ENCODE measurements at regions not wholly inside any gene's neighbourhood (a gene's known extent, or its start where the extent isn't known, plus 50 kb on each side); places are given as distances from the start of the nearest gene placed in this dataset.

DNA sequence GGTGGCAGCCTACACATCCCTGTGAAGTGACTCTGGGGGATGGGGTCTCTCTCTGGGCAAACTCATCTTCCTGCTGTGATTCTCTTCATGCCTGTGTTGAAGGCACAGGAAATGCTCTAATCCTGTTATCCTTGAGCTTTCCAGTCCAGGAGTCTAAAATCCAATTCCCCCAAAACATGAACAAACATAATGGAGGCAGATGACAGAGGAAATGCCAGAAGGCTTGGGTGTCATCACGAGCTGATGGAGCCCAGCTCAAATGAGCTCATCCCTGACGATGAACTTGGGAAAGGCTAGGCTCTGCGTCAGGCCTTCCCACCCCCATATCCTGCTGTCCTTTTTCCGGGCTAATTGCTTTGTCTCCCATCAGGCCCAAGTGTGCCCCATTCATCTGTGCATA, 165.9 kb upstream of the PODXL start:
- H3K4me1 ChIP-seq (ENCODE audit: control insufficient read depth, insufficient read depth, low read length): no peaks in the 10 kb centered on the region
- no peak overlapping the region for H3K27ac ChIP-seq (ENCODE audit: low read length)
- no peaks in the 10 kb centered on the region for H3K27me3 ChIP-seq (ENCODE audit: control insufficient read depth, insufficient read depth)
- DNase-seq (no peak), ATAC-seq (no peak)
- H3K9me3 ChIP-seq (ENCODE audit: control insufficient read depth, low read length): no peaks in the 10 kb centered on the region
- H3K4me3 ChIP-seq (ENCODE audit: low read length): no peak overlapping the region
- intact Hi-C loops (cut with DNase I): no loop called here
- 50% methylated on average over 4 of the region's 4 CpGs for WGBS

DNA sequence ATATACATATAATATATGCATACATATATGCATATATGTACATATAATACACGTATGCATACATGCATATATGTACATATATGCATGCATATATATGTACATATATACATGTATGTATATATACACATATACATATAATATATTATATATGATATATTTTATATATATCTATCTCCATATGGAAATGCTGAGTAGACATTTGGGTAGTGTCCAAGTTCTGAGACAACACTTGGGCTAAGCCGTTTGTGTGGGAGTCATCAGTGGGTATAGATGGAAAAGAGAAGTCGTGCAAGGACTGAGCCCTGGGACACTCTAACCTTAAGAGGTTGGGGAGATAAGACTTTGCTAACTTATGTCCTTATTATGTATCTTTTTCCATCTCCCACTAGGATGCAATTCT, 165.2 kb upstream of the PODXL start:
- Histone ChIP-seq H3K4me1 (ENCODE audit: control insufficient read depth, insufficient read depth, low read length) (no peaks in the 10 kb centered on the region), H3K4me3 (ENCODE audit: low read length) (no peak overlapping the region), H3K9me3 (ENCODE audit: control insufficient read depth, low read length) (no peaks in the 10 kb centered on the region), H3K27me3 (ENCODE audit: control insufficient read depth, insufficient read depth) (no peaks in the 10 kb centered on the region), H3K27ac (ENCODE audit: low read length) (no peak overlapping the region)
- no peak for DNase-seq
- intact Hi-C loops (cut with DNase I): no loop called here
- ATAC-seq: no peak
- WGBS: 52% methylated on average over 3 of the region's 3 CpGs

DNA sequence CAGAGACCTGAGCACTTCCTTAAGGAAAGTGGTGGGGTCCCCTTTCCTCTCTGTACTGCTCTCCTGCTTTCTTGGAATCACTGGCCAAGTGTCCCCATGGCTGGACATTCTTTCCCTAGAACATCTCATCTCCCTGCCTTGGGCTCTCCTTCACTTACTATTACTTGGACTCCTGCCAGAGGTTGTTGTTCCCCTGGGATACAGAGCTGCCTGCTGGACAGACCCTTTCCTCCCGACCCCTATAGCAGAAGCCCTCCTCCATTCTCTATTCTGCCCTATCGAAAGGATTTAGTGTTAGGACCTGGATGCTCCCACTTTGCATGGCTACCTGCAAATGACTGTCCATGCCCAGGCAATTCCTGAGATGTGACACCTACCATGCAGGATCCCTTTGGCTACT, 164.3 kb upstream of the PODXL start:
- 68% methylated on average over 2 of the region's 2 CpGs for WGBS
- no peaks in the 10 kb centered on the region for H3K4me1 ChIP-seq (ENCODE audit: control insufficient read depth, insufficient read depth, low read length)
- intact Hi-C loops (cut with DNase I): no loop called here
- ATAC-seq: no peak
- no peak overlapping the region for H3K27ac ChIP-seq (ENCODE audit: low read length)
- no peak overlapping the region for H3K4me3 ChIP-seq (ENCODE audit: low read length)
- no peaks in the 10 kb centered on the region for H3K27me3 ChIP-seq (ENCODE audit: control insufficient read depth, insufficient read depth)
- H3K9me3 ChIP-seq (ENCODE audit: control insufficient read depth, low read length): no peaks in the 10 kb centered on the region
- DNase-seq: no peak

DNA sequence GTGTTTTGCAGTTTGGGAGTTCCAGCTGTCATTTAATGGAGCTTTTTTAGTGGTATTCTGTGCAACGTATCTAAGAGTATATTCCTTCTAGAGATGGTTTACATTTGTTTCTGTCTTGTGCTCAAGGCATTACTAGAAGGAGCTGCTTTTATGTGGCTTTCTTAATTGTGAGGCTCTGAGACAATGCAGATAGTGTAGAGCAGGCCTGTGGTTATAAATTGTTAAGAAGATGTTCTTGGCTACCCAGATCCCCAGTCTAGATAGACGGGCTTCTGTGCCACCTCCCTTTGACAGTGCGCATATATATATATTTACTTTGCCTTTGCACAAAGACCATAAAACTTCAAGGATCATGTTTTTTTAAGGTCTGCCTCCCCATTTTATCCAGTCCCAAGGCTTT, 160.8 kb upstream of the PODXL start:
- WGBS: 81% methylated on average over 3 of the region's 3 CpGs
- no peak overlapping the region for H3K27ac ChIP-seq (ENCODE audit: low read length)
- no peak overlapping the region for H3K4me3 ChIP-seq (ENCODE audit: low read length)
- no peaks in the 10 kb centered on the region for H3K9me3 ChIP-seq (ENCODE audit: control insufficient read depth, low read length)
- H3K4me1 ChIP-seq (ENCODE audit: control insufficient read depth, insufficient read depth, low read length): no peaks in the 10 kb centered on the region
- no peak for ATAC-seq
- intact Hi-C loops (cut with DNase I): no loop called here
- H3K27me3 ChIP-seq (ENCODE audit: control insufficient read depth, insufficient read depth): no peaks in the 10 kb centered on the region
- no peak for DNase-seq

DNA sequence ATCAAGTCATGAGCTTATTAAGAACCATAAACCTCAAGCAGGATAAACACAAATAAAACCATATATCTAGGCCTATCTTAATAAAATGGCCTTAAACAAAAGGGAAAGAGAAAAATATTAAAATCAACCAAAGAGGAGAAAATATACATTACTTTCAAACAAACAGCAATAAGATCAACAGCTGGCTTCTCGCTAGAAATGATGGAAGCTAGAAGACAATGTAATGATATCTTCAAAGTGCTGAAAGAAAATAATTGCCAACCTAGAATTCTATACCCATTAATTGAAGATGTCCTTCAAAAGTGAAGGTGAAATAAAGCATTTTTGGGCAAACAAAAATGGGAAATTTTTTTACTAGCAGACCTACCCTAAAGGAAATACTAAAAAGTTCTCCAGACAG, 142.9 kb upstream of the PODXL start:
- Histone ChIP-seq H3K4me1 (ENCODE audit: control insufficient read depth, insufficient read depth, low read length) (no peaks in the 10 kb centered on the region), H3K27ac (ENCODE audit: low read length) (no peak overlapping the region), H3K4me3 (ENCODE audit: low read length) (no peak overlapping the region), H3K27me3 (ENCODE audit: control insufficient read depth, insufficient read depth) (no peaks in the 10 kb centered on the region), H3K9me3 (ENCODE audit: control insufficient read depth, low read length) (no peaks in the 10 kb centered on the region)
- WGBS: 97% methylated on average over 1 of the region's 1 CpG
- ATAC-seq: no peak
- intact Hi-C loops (cut with DNase I): no loop called here
- no peak for DNase-seq

DNA sequence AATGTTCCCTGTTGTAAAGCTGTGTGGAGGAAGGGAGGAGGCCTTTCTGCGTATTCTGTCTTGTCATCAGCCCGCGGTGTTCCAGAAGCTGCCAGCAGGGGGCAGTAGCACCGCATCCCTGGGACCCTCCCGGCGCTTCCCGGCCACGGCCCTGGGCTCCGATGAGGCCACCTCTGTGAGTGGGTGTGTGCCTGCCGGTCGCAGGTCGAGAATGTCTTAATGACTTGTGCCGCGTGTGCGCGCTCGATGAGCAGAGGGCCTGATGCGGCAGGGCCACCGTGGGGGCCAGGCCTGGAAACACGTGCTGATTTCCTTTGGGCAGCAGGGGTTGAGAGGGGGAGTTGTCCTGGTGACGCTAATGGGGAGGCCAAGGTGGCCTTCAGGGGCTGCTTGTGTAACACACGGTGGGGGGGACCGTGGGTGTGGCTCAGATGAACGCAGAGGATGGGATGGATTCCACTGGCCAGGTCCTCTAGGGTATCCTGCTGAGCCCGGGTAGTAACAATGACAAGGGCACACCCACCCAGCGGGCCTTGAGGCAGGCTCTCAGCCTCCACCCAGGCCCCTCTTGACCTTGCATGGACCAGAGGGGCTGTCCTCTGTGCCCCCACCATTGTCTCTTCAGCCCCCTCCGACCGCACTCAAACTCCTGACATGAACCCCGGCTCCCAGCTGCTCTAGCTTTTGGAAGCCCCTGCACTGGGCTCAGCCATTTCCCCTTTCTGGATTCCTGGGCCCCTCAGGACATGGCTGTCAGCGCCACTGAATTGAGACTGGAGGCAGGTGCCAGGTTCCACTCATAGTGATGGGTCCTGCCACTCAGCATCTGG, 135.9 kb upstream of the PODXL start:
- intact Hi-C loops (cut with DNase I): no loop called here
- Histone ChIP-seq H3K4me3 (ENCODE audit: low read length) (no peak overlapping the region), H3K27ac (ENCODE audit: low read length) (no peak overlapping the region), H3K27me3 (ENCODE audit: control insufficient read depth, insufficient read depth) (no peaks in the 10 kb centered on the region), H3K4me1 (ENCODE audit: control insufficient read depth, insufficient read depth, low read length) (no peaks in the 10 kb centered on the region), H3K9me3 (ENCODE audit: control insufficient read depth, low read length) (no peaks in the 10 kb centered on the region)
- ATAC-seq: peak; percentile 62 to 84
- 20% methylated on average over 30 of the region's 30 CpGs for WGBS
- DNase-seq: peak; percentile 61 to 84 (median 81)

DNA sequence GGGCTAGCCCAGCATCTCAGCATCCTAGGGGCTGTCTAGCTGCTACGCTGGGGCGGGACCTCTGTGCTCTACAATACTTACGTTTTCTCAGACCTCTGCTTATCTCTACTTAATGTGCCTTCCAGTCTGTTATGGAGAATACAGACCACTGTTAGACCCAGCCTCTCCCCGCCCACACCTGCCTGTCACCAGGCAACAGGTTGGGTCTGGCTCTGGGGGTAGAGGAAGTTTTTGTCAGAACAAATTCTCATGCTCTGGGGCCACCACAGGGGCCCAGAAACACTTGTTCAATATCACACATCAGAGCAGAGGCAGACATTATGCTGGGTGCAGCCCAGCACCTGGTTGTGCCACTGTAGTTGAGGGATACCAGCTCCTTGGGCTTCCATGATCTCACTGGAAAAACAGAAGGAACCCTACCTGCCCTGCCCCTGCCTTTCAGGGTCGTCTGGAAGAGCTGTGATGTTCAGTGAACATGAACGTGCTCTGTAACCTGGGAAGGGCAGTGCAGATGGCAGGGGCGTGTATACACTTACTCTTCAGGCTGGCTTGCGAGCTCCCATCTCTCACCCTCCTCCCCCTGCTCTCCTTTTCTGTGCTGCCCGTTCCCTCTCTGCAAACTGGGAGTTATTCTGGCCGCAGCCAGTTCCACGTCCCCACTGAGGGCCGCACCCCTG, 135.2 kb upstream of the PODXL start:
- WGBS: 41% methylated on average over 12 of the region's 12 CpGs
- DNase-seq (no peak), ATAC-seq (no peak)
- Histone ChIP-seq H3K4me1 (ENCODE audit: control insufficient read depth, insufficient read depth, low read length) (no peaks in the 10 kb centered on the region), H3K27ac (ENCODE audit: low read length) (no peak overlapping the region), H3K4me3 (ENCODE audit: low read length) (no peak overlapping the region), H3K27me3 (ENCODE audit: control insufficient read depth, insufficient read depth) (no peaks in the 10 kb centered on the region), H3K9me3 (ENCODE audit: control insufficient read depth, low read length) (no peaks in the 10 kb centered on the region)
- intact Hi-C loops (cut with DNase I): no loop called here

DNA sequence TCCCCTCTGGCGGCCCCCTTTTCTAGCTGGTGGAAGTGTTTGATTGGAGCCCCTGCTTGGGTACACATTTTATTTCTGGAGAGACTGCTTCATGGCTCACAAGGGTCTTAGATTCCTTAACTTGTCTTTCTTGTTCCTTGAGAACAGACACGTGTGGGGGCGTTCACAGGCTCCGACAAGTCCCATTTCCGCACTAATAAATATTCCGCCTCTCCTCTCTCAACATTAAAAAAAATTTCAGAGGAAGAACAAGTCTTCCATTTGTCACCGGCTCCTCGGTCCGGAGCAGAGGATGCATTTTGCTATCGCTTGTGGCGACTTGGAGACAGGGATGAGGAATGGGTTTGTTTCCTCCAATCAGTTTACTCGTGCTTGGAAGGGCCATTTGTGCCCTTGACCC, 134.0 kb upstream of the PODXL start:
- WGBS: 60% methylated on average over 12 of the region's 12 CpGs
- no peaks in the 10 kb centered on the region for H3K27me3 ChIP-seq (ENCODE audit: control insufficient read depth, insufficient read depth)
- H3K4me1 ChIP-seq (ENCODE audit: control insufficient read depth, insufficient read depth, low read length): no peaks in the 10 kb centered on the region
- intact Hi-C loops (cut with DNase I): no loop called here
- ATAC-seq (no peak), DNase-seq (no peak)
- H3K4me3 ChIP-seq (ENCODE audit: low read length): no peak overlapping the region
- H3K9me3 ChIP-seq (ENCODE audit: control insufficient read depth, low read length): no peaks in the 10 kb centered on the region
- H3K27ac ChIP-seq (ENCODE audit: low read length): no peak overlapping the region

DNA sequence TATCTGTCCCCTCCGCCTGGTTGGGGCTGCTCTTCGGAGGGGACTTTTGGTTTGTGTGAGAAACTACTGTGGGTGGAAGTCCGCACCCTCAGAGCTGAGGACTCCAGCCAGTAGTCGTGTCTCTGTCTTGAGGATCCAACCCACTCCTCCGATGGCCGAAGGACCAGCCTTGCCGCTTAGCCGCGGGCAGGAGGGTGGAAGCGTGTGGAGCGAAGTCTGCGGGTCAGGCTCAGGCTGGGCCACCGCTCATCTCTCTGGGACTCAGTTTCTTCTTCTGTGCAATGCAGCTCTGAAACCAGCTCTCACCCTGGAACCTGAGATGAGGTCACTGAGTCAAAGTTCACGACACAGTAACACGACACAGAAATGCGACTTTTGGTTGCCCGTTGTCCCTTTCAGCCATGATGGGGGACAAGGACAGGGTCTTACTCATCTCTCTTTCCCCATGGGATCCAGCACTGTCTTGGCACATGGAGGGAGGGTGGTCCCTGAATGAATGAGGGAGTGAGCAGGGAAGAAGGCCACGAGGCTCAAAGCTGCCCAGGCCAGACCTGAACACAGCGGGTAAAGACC, 133.3 kb upstream of the PODXL start:
- no peak for ATAC-seq
- no peak for DNase-seq
- intact Hi-C loops (cut with DNase I): no loop called here
- no peak overlapping the region for H3K27ac ChIP-seq (ENCODE audit: low read length)
- WGBS: 78% methylated on average over 19 of the region's 19 CpGs
- H3K9me3 ChIP-seq (ENCODE audit: control insufficient read depth, low read length): no peaks in the 10 kb centered on the region
- H3K4me3 ChIP-seq (ENCODE audit: low read length): no peak overlapping the region
- H3K27me3 ChIP-seq (ENCODE audit: control insufficient read depth, insufficient read depth): no peaks in the 10 kb centered on the region
- no peaks in the 10 kb centered on the region for H3K4me1 ChIP-seq (ENCODE audit: control insufficient read depth, insufficient read depth, low read length)

DNA sequence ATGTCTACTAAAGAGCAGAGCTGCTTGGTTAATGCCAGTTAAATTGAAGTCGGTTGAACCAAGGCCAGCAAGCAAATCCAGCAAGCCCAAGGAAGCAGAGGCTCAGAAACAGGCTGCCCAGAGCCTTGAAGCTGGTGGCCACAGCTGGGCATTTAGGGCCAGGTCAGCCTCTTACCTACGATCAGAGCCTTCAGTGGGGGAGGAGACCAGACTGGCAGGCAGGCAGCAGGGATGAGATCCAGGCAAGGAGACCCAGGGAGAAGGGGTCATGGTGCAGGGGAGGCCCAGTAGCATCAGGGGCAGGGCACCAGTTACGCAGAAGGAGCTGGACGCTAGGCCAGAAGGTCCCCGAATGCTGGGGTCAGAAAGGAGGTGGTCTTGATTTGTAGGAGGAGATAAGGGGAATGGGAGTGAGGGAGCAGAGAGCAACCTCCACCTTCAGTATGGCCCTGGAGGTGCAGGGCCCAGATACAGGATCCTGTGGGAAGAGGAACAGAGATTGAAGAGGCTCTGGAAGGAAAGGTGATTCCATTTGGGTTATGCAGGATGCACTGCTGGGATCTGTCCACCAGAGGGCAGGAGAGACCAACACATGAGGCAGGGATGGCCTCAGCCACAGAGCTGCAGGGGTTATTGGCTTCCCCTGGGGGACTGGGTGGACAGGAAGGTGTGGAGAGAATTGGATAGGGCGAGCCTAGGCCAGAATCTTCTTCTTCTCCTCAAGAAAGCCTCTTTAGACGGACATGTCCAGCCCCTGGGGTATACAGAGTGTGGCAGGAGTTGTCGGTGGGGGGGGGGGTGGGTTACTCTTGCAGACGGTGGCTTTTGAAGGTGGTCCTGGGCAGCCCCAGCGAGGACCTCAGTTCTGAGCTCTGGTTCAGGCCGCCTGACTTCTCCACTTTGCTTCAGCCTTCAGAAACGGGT, 132.6 kb upstream of the PODXL start:
- H3K9me3 ChIP-seq (ENCODE audit: control insufficient read depth, low read length): no peaks in the 10 kb centered on the region
- no peaks in the 10 kb centered on the region for H3K27me3 ChIP-seq (ENCODE audit: control insufficient read depth, insufficient read depth)
- WGBS: 55% methylated on average over 12 of the region's 12 CpGs
- intact Hi-C loops (cut with DNase I): no loop called here
- peak; percentile 61 to 74 for ATAC-seq
- H3K4me3 ChIP-seq (ENCODE audit: low read length): no peak overlapping the region
- DNase-seq: peak; percentile 53 to 82 (median 81)
- H3K4me1 ChIP-seq (ENCODE audit: control insufficient read depth, insufficient read depth, low read length): no peaks in the 10 kb centered on the region
- H3K27ac ChIP-seq (ENCODE audit: low read length): no peak overlapping the region

DNA sequence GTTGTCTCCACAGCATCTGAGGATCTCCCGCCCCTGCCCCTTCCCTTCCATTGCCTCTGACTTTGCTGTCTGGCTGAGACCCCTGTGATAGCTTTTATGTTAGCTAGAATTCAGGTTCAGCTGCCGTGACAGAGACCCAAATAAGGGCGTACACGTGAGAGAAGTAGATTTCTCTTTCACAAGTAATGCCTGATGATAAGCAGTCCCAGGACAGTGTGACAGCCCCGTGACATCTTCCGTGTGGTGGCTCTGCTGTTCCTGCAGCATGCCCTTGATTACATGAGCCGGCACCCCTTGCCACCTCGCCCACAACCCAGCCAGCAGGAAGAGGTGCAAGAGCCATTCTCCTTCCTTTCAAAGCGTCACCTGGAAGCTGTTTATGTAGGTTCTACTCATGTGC, 130.9 kb upstream of the PODXL start:
- no peaks in the 10 kb centered on the region for H3K9me3 ChIP-seq (ENCODE audit: control insufficient read depth, low read length)
- intact Hi-C loops (cut with DNase I): no loop called here

More for the DNA sequence above, 130.9 kb upstream of the PODXL start:
- no peak for ATAC-seq
- no peak overlapping the region for H3K4me3 ChIP-seq (ENCODE audit: low read length)
- H3K4me1 ChIP-seq (ENCODE audit: control insufficient read depth, insufficient read depth, low read length): no peaks in the 10 kb centered on the region
- 46% methylated on average over 9 of the region's 9 CpGs for WGBS
- no peak overlapping the region for H3K27ac ChIP-seq (ENCODE audit: low read length)
- no peaks in the 10 kb centered on the region for H3K27me3 ChIP-seq (ENCODE audit: control insufficient read depth, insufficient read depth)
- peak in 1 of 3 donors; percentile 14 for DNase-seq

Data from right cardiac atrium (tissue), 5 donors.